Kidney epithelial cell (primary cell): ENCODE measurements at regions not wholly inside any gene's neighbourhood (a gene's known extent, or its start where the extent isn't known, plus 50 kb on each side); places are given as distances from the start of the nearest gene placed in this dataset.

Experiments used
- DNase-seq: peaks from one replicate; pipeline ENCODE4 v3.0.0-alpha.2; 2010; ENCODE audit warnings: low read depth
- H3K27me3 ChIP-seq: 2 replicates; pipeline ENCODE4 v1.6.0; 2011; ENCODE audit warnings: low read length; ENCODE audit not compliant: control insufficient read depth, insufficient read depth
- H3K36me3 ChIP-seq: 2 replicates; pipeline ENCODE4 v1.5.1; 2011; ENCODE audit warnings: low read length; ENCODE audit not compliant: control insufficient read depth, insufficient read depth
- H3K4me3 ChIP-seq: 2 replicates; pipeline ENCODE4 v1.5.1; 2011; ENCODE audit warnings: low read depth, mild to moderate bottlenecking, control low read depth, low read length
- TF ChIP-seq, protein P1 (sequence below): IDR thresholded peaks from 2 replicates; pipeline ENCODE4 v1.5.1; 2011; ENCODE audit warnings: mild to moderate bottlenecking, moderate library complexity, low read length, control low read depth, inconsistent platforms; ENCODE audit not compliant: insufficient read depth, poor library complexity, severe bottlenecking

DNA sequence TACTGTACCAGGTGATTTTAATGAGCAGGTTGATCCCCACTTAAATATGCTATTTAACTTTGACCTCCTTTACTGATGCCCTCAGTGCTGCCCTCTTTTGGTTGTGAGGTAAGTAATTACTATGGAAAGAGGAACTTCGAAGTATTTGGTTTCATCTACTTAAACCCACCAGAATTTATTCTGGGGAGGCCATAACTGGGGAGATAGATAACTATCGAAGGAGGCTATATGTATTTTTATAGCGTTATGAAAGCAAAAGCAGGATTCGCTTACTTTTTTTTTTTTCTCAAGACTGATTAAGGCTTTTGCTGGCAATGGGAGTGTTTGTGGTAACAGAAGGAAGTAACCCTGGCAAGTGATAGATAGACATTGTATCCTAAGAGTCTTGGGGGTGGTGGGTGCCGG lies 168.9 kb upstream of the CENPW start:
- DNase-seq: no peak
- Histone ChIP-seq H3K36me3 (no peaks in the 10 kb centered on the region), H3K27me3 (no peaks in the 10 kb centered on the region), H3K4me3 (no peak overlapping the region)
- TF ChIP-seq, protein P1, sequence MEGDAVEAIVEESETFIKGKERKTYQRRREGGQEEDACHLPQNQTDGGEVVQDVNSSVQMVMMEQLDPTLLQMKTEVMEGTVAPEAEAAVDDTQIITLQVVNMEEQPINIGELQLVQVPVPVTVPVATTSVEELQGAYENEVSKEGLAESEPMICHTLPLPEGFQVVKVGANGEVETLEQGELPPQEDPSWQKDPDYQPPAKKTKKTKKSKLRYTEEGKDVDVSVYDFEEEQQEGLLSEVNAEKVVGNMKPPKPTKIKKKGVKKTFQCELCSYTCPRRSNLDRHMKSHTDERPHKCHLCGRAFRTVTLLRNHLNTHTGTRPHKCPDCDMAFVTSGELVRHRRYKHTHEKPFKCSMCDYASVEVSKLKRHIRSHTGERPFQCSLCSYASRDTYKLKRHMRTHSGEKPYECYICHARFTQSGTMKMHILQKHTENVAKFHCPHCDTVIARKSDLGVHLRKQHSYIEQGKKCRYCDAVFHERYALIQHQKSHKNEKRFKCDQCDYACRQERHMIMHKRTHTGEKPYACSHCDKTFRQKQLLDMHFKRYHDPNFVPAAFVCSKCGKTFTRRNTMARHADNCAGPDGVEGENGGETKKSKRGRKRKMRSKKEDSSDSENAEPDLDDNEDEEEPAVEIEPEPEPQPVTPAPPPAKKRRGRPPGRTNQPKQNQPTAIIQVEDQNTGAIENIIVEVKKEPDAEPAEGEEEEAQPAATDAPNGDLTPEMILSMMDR: peak; percentile 54

DNA sequence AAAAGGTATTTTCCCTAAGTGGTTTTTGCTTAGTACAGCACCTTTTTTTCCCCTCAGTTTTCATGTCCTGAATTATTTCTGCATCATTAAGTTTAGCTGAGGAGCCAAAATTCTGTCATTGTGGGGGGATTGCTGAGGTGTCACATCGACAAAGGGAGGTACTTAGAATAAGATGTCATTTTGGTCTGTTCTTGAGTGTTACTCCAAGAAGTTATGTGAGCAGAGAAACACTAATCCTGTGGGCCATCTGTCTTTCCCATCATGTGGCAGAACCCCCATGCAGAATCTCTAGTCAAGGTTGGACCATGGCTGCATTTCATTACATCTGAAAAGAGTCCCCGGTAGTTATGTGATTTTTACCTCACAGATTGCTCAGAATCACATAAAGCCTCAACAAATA lies 167.8 kb upstream of the CENPW start:
- TF ChIP-seq, protein P1: no peak
- Histone ChIP-seq H3K4me3 (no peak overlapping the region), H3K36me3 (no peaks in the 10 kb centered on the region), H3K27me3 (no peaks in the 10 kb centered on the region)
- DNase-seq: no peak

DNA sequence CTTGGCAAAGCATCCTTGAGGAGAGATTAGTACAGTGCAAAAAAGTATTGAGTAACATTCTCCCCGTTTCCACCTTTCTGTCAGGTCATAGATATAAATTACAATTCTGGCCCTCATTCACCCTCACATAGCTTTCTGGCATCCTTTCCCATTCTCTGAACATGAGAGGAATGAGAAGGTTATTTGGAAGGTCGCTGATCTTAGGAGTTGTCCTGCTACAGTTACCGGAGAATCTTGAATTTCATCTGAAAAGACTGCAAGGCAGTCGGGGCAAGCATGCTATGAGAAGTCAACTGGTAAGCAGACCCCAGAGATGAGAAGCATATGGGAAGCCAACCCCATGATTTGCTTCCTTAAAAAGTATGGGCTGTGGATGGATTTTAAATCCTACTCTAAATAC lies 166.7 kb upstream of the CENPW start:
- H3K4me3 ChIP-seq: no peak overlapping the region
- H3K27me3 ChIP-seq: no peaks in the 10 kb centered on the region
- TF ChIP-seq, protein P1: no peak
- DNase-seq: no peak
- H3K36me3 ChIP-seq: no peaks in the 10 kb centered on the region

DNA sequence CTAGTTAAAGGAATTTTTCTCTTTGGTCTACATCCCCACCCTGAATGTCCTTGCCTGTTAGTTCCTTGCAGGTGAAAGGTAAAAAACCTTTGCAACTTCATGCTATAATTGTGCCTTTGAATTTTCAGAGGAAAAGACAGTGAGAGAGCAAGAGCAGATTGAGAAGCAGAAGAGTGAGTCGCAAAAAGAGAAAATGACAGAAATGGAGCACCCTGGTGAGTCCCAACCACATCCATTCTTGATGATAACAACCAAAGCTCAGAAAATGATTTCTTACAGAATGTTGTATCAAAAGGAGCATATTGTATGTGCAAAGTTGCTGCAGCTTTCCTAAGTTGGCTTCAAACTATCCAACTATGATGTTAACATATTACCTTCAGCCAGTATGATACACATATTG lies 165.2 kb upstream of the CENPW start:
- no peak for DNase-seq
- TF ChIP-seq, protein P1: no peak
- H3K4me3 ChIP-seq: no peak overlapping the region
- H3K27me3 ChIP-seq: no peaks in the 10 kb centered on the region
- H3K36me3 ChIP-seq: no peaks in the 10 kb centered on the region

DNA sequence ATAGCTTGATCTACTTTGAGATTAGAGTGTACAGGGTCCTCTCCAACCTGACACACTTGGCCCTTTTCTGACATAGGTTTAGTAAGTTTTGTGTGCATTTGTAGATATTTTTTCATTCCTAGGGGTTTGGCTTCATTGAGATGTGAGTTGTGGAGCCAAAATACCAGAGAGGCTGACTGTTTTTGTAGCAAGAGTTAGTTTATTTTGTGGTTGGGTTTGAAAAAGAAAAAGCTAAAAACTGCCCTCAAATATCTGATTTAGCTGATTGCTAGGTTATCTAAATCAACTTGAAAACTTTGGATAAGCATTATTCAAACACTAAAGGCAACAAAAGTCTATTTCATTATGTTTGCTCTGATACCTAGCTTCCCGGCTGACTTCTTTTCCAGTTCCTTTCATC lies 164.7 kb upstream of the CENPW start:
- TF ChIP-seq, protein P1: no peak
- Histone ChIP-seq H3K36me3 (no peaks in the 10 kb centered on the region), H3K27me3 (no peaks in the 10 kb centered on the region), H3K4me3 (no peak overlapping the region)
- DNase-seq: no peak

DNA sequence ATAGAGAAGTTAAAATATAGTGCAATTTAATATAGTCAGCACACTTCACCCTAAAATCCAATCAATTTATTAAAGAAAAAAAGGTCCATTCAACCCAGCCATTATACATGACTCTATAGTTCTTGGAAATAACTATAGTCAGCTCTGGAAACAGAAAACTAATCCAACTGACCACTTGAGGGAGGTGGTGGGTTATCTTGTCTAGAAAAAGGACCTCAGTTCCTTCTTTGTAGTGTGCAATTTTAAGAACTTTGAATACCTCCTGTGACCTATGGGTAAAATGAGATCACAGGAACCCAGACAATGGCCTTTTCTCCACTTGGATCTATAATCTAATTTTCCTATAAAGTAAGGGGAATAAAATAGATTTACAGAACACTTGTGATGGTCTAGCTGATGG lies 163.6 kb upstream of the CENPW start:
- no peak for DNase-seq
- Histone ChIP-seq H3K27me3 (no peaks in the 10 kb centered on the region), H3K36me3 (no peaks in the 10 kb centered on the region)

More for the DNA sequence above, 163.6 kb upstream of the CENPW start:
- H3K4me3 ChIP-seq: no peak overlapping the region
- TF ChIP-seq, protein P1: peak; percentile 41
